GM19035 (cell line): ENCODE measurements at regions not wholly inside any gene's neighbourhood (a gene's known extent, or its start where the extent isn't known, plus 50 kb on each side); places are given as distances from the start of the nearest gene placed in this dataset.
"Not testable (repeated sequence)": the region's sequence is repeated elsewhere in the genome, so short reads cannot be mapped to it uniquely, and the experiment has no call there.

Experiments used
- ATAC-seq: cut with Tn5 transposase; IDR thresholded peaks from one replicate; pipeline ENCODE4 v1.9.1; 2021; ENCODE audit not compliant: unreplicated experiment

- no peak for ATAC-seq
These were observed 173.1 kb upstream of the RTL1 start for GRCh38 chr14:101076451-101077198.

- no peak for ATAC-seq
These were observed 174.1 kb upstream of the RTL1 start for GRCh38 chr14:101077481-101078074.

- no peak for ATAC-seq
These were observed 174.8 kb upstream of the RTL1 start for GRCh38 chr14:101078170-101078891.

- no peak for ATAC-seq
These were observed 175.3 kb upstream of the RTL1 start for GRCh38 chr14:101078892-101079221.

- ATAC-seq = no peak
These were observed 177.5 kb upstream of the RTL1 start for GRCh38 chr14:101080922-101081593.

GRCh38 chr14:101082036-101082435, 178.5 kb upstream of the RTL1 start:
- no peak for ATAC-seq

GRCh38 chr14:101082436-101083384, 179.2 kb upstream of the RTL1 start:
- ATAC-seq = no peak

GRCh38 chr14:101083564-101084435, 180.3 kb upstream of the RTL1 start:
- ATAC-seq = no peak

GRCh38 chr14:101084436-101084826, 180.9 kb upstream of the RTL1 start:
- no peak for ATAC-seq

GRCh38 chr14:101086926-101087325, 183.4 kb upstream of the RTL1 start:
- ATAC-seq = no peak

- ATAC-seq = no peak
These were observed 184.3 kb upstream of the RTL1 start for GRCh38 chr14:101087614-101088394.

GRCh38 chr14:101088395-101088667, 184.8 kb upstream of the RTL1 start:
- no peak for ATAC-seq

- ATAC-seq = no peak
These were observed 185.2 kb upstream of the RTL1 start for GRCh38 chr14:101088714-101089113.

GRCh38 chr14:101090478-101090877, 187.0 kb upstream of the RTL1 start:
- not testable (repeated sequence) for ATAC-seq

- ATAC-seq = no peak
These were observed 187.5 kb upstream of the RTL1 start for GRCh38 chr14:101090976-101091375.

- ATAC-seq = not testable (repeated sequence)
These were observed 191.4 kb upstream of the RTL1 start for GRCh38 chr14:101094916-101095315.

GRCh38 chr14:101096551-101096950, 193.0 kb upstream of the RTL1 start:
- no peak for ATAC-seq

- ATAC-seq = no peak
These were observed 193.7 kb upstream of the RTL1 start for GRCh38 chr14:101097109-101097793.
